T-helper 2 cell treated with Interferon-gamma antibody and Interleukin-4, amounts not matched to agents 5 μg/mL and 100 μg/mL, for 36 hours (primary cell): ENCODE measurements at regions not wholly inside any gene's neighbourhood (a gene's known extent, or its start where the extent isn't known, plus 50 kb on each side); places are given as distances from the start of the nearest gene placed in this dataset.

Source experiments
- DNase-seq: peaks from one replicate; pipeline ENCODE4 v3.0.0; 2021; ENCODE audit warnings: low spot score
- H3K27ac Mint-ChIP-seq: one replicate; pipeline ENCODE4 v1.8.0; 2021; ENCODE audit warnings: mild to moderate bottlenecking, mixed read lengths
- H3K27me3 Mint-ChIP-seq: one replicate; pipeline ENCODE4 v1.8.0; 2021; ENCODE audit warnings: low read depth, mixed read lengths
- H3K36me3 Mint-ChIP-seq: one replicate; pipeline ENCODE4 v1.8.0; 2021; ENCODE audit warnings: low read depth, mixed read lengths
- H3K4me1 Mint-ChIP-seq: one replicate; pipeline ENCODE4 v1.8.0; 2021; ENCODE audit warnings: low read depth, mixed read lengths
- H3K4me3 Mint-ChIP-seq: one replicate; pipeline ENCODE4 v1.8.0; 2022; ENCODE audit warnings: mild to moderate bottlenecking, moderate library complexity, mixed read lengths
- H3K9me3 Mint-ChIP-seq: one replicate; pipeline ENCODE4 v1.8.0; 2021; ENCODE audit warnings: mixed read lengths

GRCh38 chr13:40120288-40120687 is 464.8 kb downstream of the COG6 start:
- H3K27me3 Mint-ChIP-seq: peaks cover 3% of the 10 kb centered on the region

DNA sequence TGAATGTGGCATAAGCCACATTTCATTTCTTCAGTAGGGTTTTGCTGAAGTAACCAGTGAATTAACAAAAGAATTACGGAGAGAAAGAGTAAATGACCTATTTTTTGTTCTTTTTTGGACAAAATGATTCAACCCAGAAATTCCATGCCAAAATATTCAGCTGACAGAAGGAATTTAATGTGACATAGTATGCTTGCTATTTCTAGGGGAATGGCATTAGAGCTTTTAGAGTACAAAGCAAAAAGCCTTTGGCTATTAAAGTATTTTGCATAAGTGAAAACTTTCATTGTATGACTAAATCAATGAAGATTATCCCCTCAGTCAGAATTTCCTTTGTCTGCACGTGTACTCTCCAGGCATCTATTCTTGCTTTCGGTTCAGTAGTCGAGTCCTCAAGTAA is 465.3 kb downstream of the COG6 start:
- peaks cover 3% of the 10 kb centered on the region for H3K27me3 Mint-ChIP-seq
- no peak overlapping the region for H3K4me3 Mint-ChIP-seq
- DNase-seq: no peak
- H3K4me1 Mint-ChIP-seq: peaks cover 13% of the 10 kb centered on the region
- peaks cover 8% of the 10 kb centered on the region for H3K9me3 Mint-ChIP-seq
- peaks cover 2% of the 10 kb centered on the region for H3K36me3 Mint-ChIP-seq
- no peak overlapping the region for H3K27ac Mint-ChIP-seq

More at GRCh38 chr13:40120288-40120687, 464.8 kb downstream of the COG6 start:
- no peaks in the 10 kb centered on the region for H3K36me3 Mint-ChIP-seq
- peaks cover 15% of the 10 kb centered on the region for H3K4me1 Mint-ChIP-seq
- no peak overlapping the region for H3K27ac Mint-ChIP-seq
- H3K4me3 Mint-ChIP-seq: no peak overlapping the region
- peaks cover 8% of the 10 kb centered on the region for H3K9me3 Mint-ChIP-seq
- no peak for DNase-seq

- no peak overlapping the region for H3K4me3 Mint-ChIP-seq
- no peak for DNase-seq
- peaks cover 3% of the 10 kb centered on the region for H3K27me3 Mint-ChIP-seq
- H3K4me1 Mint-ChIP-seq: peaks cover 11% of the 10 kb centered on the region
- H3K36me3 Mint-ChIP-seq: peaks cover 3% of the 10 kb centered on the region
- H3K9me3 Mint-ChIP-seq: peaks cover 8% of the 10 kb centered on the region
- no peak overlapping the region for H3K27ac Mint-ChIP-seq
Observed at GRCh38 chr13:40121722-40122121, 466.3 kb downstream of the COG6 start.

GRCh38 chr13:40123962-40124632 is 468.6 kb downstream of the COG6 start:
- no peak overlapping the region for H3K27ac Mint-ChIP-seq
- H3K36me3 Mint-ChIP-seq: peaks cover 3% of the 10 kb centered on the region
- no peak for DNase-seq
- no peak overlapping the region for H3K4me3 Mint-ChIP-seq
- peaks cover 9% of the 10 kb centered on the region for H3K9me3 Mint-ChIP-seq
- peaks cover 18% of the 10 kb centered on the region for H3K4me1 Mint-ChIP-seq
- peaks cover 3% of the 10 kb centered on the region for H3K27me3 Mint-ChIP-seq

DNA sequence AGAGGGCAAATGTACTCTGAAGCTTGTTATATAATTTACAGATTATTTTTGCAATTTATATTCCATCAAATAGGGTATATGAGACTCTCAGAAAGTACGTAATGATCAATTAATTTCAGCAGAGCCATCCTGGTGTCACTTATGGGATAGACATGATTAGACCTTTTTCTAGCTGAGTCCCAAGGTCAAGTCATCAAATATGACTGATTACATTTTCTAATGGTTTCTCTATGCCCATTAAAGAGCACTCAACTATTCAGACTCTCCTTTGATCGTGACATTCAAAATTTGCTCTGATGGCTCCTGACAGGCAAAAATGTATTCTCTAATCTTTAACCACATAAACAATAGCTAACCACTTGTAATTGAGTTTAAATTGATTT is 469.2 kb downstream of the COG6 start:
- DNase-seq: no peak
- Mint-ChIP-seq H3K4me1 (peaks cover 20% of the 10 kb centered on the region), H3K4me3 (no peak overlapping the region), H3K27ac (no peak overlapping the region), H3K9me3 (peaks cover 9% of the 10 kb centered on the region), H3K36me3 (peaks cover 3% of the 10 kb centered on the region), H3K27me3 (peaks cover 3% of the 10 kb centered on the region)

- H3K27ac Mint-ChIP-seq: no peak overlapping the region
- H3K4me3 Mint-ChIP-seq: no peak overlapping the region
- H3K4me1 Mint-ChIP-seq: peaks cover 20% of the 10 kb centered on the region
Observed at GRCh38 chr13:40125336-40125735, 469.9 kb downstream of the COG6 start.

GRCh38 chr13:40126306-40127085 is 471.0 kb downstream of the COG6 start:
- peaks cover 3% of the 10 kb centered on the region for H3K36me3 Mint-ChIP-seq
- DNase-seq: no peak
- H3K4me3 Mint-ChIP-seq: peak overlapping the region; percentile 38
- peaks cover 3% of the 10 kb centered on the region for H3K27me3 Mint-ChIP-seq
- H3K27ac Mint-ChIP-seq: no peak overlapping the region
- H3K4me1 Mint-ChIP-seq: peaks cover 20% of the 10 kb centered on the region
- peaks cover 14% of the 10 kb centered on the region for H3K9me3 Mint-ChIP-seq

More at GRCh38 chr13:40125336-40125735, 469.9 kb downstream of the COG6 start:
- peaks cover 3% of the 10 kb centered on the region for H3K27me3 Mint-ChIP-seq
- H3K9me3 Mint-ChIP-seq: peaks cover 9% of the 10 kb centered on the region
- peaks cover 3% of the 10 kb centered on the region for H3K36me3 Mint-ChIP-seq
- DNase-seq: no peak

GRCh38 chr13:40127476-40127875 is 472.0 kb downstream of the COG6 start:
- DNase-seq: no peak
- Mint-ChIP-seq H3K27ac (no peak overlapping the region), H3K4me3 (no peak overlapping the region), H3K36me3 (peaks cover 4% of the 10 kb centered on the region), H3K9me3 (peaks cover 17% of the 10 kb centered on the region), H3K27me3 (peaks cover 3% of the 10 kb centered on the region), H3K4me1 (peaks cover 26% of the 10 kb centered on the region)

GRCh38 chr13:40127925-40128324 is 472.5 kb downstream of the COG6 start:
- no peak for DNase-seq
- no peak overlapping the region for H3K4me3 Mint-ChIP-seq
- peaks cover 29% of the 10 kb centered on the region for H3K4me1 Mint-ChIP-seq
- H3K9me3 Mint-ChIP-seq: peaks cover 17% of the 10 kb centered on the region
- H3K27me3 Mint-ChIP-seq: no peaks in the 10 kb centered on the region
- H3K27ac Mint-ChIP-seq: no peak overlapping the region
- H3K36me3 Mint-ChIP-seq: peaks cover 4% of the 10 kb centered on the region

- peaks cover 29% of the 10 kb centered on the region for H3K4me1 Mint-ChIP-seq
- no peaks in the 10 kb centered on the region for H3K27me3 Mint-ChIP-seq
- H3K4me3 Mint-ChIP-seq: no peak overlapping the region
- H3K27ac Mint-ChIP-seq: no peak overlapping the region
- H3K9me3 Mint-ChIP-seq: peaks cover 17% of the 10 kb centered on the region
- DNase-seq: no peak
- peaks cover 4% of the 10 kb centered on the region for H3K36me3 Mint-ChIP-seq
Observed at GRCh38 chr13:40129467-40129866, 474.0 kb downstream of the COG6 start.

- Mint-ChIP-seq H3K4me1 (peaks cover 26% of the 10 kb centered on the region), H3K27ac (no peak overlapping the region), H3K27me3 (no peaks in the 10 kb centered on the region), H3K36me3 (peaks cover 2% of the 10 kb centered on the region), H3K9me3 (peaks cover 17% of the 10 kb centered on the region), H3K4me3 (no peak overlapping the region)
- no peak for DNase-seq
Observed at GRCh38 chr13:40130871-40131636, 475.6 kb downstream of the COG6 start.

DNA sequence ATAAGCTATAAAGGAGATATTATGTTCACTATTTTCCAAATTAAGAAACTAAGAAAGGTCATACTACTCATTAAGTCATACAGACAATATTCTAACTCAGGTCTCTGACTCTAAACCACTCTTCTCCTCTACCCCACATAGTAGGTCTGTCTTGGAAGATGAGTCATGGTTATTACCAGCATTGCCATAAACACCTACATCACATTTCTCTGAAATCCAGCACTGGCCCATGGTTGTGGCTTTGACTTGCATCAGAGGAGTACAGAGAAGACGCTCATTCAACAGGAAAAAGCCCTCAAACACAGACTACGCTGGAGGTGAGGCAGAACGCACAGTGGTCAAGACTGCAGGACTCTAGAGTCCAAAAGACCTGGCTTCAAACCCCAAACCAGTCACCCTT is 476.8 kb downstream of the COG6 start:
- H3K4me3 Mint-ChIP-seq: no peak overlapping the region
- no peak overlapping the region for H3K27ac Mint-ChIP-seq
- DNase-seq: peak; percentile 43
- H3K27me3 Mint-ChIP-seq: no peaks in the 10 kb centered on the region
- H3K4me1 Mint-ChIP-seq: peaks cover 16% of the 10 kb centered on the region
- H3K36me3 Mint-ChIP-seq: peaks cover 2% of the 10 kb centered on the region
- peaks cover 17% of the 10 kb centered on the region for H3K9me3 Mint-ChIP-seq

DNA sequence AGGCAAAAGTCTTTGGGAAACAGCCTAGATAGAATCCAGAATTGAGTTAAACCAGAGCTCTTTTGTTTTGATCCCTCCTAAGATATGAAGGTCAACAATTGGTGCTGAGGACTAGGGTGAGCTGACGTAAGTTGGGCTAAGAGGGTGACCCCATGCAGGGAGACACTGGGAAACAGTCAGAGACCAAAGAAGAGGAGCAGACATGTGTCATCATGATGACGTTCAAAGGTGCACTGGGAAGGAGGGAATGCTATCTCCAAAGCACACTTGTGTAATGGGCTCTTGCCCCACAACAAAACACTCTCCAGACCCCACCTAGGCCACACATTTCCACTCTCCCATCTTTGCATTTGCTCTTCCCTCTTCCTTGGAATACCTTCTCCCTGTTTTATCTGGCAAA is 481.4 kb downstream of the COG6 start:
- peaks cover 7% of the 10 kb centered on the region for H3K4me1 Mint-ChIP-seq
- no peak overlapping the region for H3K27ac Mint-ChIP-seq
- DNase-seq: no peak
- peaks cover under 1% of the 10 kb centered on the region for H3K9me3 Mint-ChIP-seq
- H3K27me3 Mint-ChIP-seq: peaks cover 3% of the 10 kb centered on the region
- H3K4me3 Mint-ChIP-seq: no peak overlapping the region
- no peaks in the 10 kb centered on the region for H3K36me3 Mint-ChIP-seq

- H3K4me1 Mint-ChIP-seq: peaks cover 3% of the 10 kb centered on the region
- DNase-seq: no peak
- H3K36me3 Mint-ChIP-seq: no peaks in the 10 kb centered on the region
- no peak overlapping the region for H3K27ac Mint-ChIP-seq
- H3K9me3 Mint-ChIP-seq: no peaks in the 10 kb centered on the region
- H3K4me3 Mint-ChIP-seq: no peak overlapping the region
- peaks cover 3% of the 10 kb centered on the region for H3K27me3 Mint-ChIP-seq
Observed at GRCh38 chr13:40137400-40137799, 481.9 kb downstream of the COG6 start.
